ENCODE measurements at regions not wholly inside any gene's neighbourhood (a gene's known extent, or its start where the extent isn't known, plus 50 kb on each side); places are given as distances from the start of the nearest gene placed in this dataset.

DNA sequence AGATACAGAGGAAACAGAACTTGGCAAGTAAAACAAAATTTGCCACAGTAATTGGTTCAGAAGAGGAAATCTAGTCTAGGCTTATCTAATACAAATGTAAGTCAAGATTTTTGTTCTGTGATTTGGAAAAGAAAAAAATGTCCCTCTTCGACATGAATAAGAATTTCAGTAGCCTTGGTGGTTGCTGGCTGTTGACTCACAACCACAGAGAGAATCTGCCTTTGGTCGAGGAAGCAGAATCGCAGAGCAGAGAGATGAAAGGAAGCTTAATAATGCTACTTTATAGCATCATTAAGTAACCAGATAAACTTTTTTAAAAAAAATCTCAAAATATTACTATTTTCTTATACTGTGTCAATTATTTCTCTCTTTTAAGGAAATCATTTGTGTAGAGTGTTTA, 1096.6 kb downstream of the FLRT2 start:
- no peak for DNase-seq (ENCODE audit: low read depth)

DNA sequence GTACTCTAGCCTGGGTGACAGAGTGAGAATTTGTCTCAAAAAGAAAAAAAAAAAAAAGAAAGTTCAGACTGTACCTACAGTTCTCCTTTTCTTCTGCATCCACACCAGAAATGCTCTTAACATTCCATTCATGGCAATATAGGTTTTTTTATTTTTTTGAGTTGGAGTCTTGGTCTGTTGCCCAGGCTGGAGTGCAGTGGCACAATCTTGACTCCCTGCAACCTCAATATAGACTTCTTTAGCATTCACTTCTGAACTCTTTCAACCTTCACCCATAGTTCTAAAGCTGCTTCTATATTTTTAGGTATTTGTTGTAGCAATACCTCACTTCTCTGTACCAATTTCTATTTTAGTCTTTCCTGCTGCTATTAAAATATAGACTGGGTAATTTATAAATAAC, 1095.7 kb downstream of the FLRT2 start:
- no peak for DNase-seq (ENCODE audit: low read depth)

DNA sequence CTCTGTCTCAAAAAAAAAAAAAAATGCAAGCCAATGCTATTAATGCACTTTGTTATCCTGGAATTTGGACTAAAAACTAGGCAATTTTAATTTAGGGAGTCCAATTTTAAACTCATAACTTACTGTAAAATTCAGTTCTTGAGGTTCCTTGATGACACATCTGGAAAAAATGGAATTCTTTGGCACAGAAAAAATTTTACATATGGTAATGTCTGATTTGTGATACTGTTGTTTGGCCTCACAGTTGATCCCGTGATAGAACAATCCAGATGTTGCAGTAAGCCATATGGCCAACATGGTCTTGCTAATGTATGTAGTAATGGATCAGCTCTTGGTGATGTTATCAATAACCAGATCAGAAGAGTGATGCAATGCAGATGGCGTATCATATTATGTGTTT, 1089.8 kb downstream of the FLRT2 start:
- DNase-seq (ENCODE audit: low read depth) = no peak

DNA sequence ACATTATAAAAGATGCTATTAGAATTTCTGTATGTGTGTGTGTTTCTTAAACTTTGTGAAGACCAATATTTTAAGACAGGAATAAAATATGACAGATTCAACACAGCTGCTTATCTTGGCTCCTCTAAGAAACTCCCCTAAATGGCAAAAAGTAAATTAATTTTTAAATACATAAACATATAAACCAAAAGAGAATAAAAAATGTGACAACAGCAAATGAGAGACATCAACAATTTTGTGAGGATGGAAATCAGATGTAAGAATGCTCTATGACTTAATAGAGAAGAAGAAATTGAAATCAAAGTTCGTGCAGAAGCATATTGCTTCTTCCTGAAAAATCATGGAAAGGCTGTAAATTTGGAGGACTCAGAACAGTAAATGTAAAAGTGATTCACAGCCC, 1083.8 kb downstream of the FLRT2 start:
- DNase-seq (ENCODE audit: low read depth) = no peak

DNA sequence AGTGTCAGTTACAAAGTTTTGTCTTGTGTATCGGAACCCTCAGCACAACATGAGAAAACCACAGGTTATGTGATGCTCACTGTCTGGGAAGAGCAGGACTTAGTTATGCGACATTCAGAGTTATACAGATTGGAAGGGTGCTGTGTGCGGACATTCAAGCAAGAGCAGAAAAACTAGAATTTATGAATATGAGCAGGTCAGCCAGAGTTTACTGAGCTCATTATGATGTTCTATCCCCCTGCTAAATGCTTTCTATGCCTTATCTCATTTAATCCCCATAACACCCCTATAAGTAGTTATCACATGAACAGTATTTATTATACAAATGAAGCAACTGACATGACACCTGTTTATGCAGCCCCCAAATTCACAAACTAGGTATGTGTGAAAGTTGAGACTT, 1083.2 kb downstream of the FLRT2 start:
- DNase-seq (ENCODE audit: low read depth) = no peak

DNA sequence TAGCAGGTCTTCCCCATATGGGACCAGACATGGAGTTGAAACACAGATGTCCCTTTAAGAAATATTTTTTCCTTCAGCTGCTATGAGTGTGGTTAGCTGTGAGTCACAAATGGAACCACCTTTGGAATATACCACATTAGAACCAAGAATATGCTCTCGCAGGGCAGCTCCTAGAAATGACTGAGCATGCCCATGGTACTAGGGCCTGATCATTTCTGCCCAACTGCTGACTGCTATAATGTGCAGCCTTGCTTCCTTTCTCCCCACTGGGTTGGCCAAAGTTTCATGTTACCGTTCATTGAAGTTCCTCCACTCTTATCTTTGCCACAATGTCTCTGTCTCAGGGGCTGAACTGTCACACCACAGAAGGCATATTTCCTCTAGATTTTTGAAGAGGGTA, 1074.6 kb downstream of the FLRT2 start:
- DNase-seq (ENCODE audit: low read depth) = peak; percentile 6

DNA sequence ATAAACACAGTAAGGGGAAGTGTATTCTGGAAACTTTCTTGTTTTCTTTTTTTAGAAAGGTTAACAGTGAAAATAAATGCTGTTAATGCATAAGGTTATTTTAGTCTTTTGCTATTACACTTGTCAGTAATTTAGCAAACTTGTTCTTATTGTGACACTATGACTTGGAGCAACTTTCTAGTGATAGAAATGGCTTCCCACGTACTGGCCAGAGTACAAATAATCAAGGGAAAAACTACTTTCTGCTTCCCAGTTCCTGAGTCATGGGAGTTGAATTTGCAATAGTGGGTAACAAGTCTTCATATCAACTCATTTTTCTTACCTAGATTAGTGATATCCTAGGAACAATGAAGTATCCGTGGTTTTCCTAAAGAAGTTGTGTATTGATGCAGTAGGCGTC, 1072.3 kb downstream of the FLRT2 start:
- no peak for DNase-seq (ENCODE audit: low read depth)

DNA sequence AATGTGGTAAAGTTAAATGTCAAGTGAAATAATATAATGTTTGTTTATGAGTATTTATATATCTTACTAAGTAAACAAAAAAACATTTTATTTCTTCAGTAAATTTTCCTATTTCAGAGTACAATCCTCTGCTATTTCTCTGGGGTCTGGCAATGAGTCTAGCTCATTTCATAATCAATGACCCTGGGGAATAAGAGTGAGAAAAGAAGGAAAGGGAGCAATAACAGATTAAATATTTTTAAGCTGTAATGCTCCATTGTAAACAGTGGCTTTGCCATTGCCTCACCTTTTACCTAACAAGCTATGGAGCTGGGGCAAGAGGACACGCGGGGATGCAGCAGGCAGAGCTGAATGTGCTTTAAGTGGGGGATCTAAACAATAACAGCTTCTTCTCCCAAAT, 1071.9 kb downstream of the FLRT2 start:
- DNase-seq (ENCODE audit: low read depth) = no peak

DNA sequence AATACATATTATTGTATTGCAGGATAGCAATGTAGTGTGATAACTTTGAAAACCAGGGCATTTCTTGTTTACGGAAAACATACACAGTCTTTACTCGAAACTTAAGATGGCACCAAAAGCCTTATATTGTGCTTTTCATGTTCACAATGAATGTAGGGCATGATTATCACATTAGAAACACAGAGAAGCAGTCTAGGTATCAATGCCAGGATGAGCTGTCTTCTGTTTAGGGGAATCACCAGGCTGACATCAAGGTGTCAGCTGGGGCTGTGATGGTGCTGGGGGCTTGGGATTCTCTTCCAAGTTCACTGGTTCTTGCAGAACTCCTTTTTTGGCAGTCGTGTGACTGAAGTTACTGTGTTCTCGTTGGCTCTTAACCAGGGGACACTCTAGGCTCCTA, 1067.3 kb downstream of the FLRT2 start:
- DNase-seq (ENCODE audit: low read depth) = no peak

DNA sequence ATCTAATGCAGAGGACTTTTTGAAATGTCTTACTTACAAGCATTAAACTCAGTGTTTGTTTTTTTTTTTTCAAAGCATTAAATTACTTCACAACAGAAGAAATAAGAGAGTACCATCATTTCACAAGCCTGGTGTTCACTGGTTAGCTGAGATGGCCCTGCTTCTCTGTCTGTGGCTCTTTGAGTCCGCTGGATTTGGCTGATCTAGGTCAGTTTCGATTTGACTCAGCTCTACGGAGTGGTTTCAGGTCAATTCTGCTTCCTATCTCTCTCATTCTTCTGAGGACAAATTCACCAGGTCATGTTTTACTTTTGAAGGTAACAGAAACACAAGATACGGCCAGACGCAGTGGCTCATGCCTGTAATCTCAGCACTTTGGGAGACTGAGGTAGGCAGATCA, 1066.1 kb downstream of the FLRT2 start:
- no peak for DNase-seq (ENCODE audit: low read depth)

DNA sequence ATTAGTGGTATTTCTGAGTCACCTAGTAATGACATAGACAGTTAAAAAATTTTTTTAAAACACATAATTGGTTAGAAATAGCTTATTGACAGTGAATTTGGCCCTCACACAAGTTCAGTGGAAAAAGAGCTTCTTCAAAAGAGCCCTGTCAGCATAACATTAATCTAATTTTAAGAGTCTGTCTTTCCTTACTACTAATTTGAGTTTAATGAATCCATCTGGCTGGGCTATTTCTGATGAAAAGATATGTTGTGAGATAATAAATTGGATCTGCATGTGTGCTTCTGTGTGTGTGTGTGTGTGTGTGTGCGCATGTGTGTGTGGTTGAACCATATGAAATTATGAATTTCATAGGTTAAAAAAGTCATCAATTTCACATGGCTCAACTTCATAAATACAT, 1045.2 kb downstream of the FLRT2 start:
- no peak for DNase-seq (ENCODE audit: low read depth)

DNA sequence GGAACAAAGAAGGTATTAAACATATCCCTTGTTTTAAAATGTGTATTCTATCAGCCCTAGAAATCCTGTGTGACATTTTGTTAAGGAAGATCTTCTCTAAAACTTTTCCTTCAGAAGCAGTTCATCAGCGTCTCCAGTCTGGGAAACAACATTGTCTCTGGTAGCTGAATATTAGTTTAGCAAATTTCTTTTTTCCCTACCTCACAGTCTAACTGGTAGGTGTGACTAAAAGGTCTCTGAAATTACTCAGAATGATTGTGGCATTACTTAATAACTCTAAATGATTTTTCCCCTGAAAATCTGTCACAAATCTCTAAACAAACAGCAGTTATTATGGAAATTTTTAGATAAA, 1044.8 kb downstream of the FLRT2 start:
- DNase-seq (ENCODE audit: low read depth) = no peak

DNA sequence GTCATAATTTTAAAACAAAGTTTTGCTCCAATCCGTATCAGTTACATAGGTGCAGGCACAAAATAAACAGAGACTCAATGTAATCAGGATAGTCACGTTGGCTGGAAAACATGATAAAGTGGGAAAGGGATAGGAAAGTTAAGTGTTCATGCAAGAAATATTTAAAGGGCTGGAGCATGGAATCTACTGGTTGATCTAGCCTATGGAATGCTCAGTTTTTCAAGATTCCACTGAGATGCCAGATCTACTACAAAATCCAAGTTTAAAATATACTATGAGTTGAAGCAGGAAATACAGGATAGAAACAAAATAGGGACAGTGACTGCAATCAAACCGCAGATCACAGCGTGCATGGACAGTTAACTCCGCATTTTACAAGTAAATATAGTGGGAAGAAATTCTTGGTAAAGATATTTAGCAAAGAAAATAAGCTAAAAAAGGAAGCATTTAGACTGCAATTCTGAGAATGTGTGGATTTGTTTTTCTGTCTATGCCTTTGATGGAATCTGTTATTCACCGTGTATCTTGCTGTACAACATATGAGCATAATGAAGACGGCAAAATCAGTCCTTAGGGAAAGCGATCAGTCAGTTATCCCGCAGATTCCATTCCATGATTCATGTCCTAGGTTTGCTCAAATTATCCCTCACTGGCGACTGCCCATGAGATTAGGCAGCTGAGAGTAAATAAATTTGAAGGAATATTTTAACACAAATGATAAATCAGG, 1044.3 kb downstream of the FLRT2 start:
- no peak for DNase-seq (ENCODE audit: low read depth)

DNA sequence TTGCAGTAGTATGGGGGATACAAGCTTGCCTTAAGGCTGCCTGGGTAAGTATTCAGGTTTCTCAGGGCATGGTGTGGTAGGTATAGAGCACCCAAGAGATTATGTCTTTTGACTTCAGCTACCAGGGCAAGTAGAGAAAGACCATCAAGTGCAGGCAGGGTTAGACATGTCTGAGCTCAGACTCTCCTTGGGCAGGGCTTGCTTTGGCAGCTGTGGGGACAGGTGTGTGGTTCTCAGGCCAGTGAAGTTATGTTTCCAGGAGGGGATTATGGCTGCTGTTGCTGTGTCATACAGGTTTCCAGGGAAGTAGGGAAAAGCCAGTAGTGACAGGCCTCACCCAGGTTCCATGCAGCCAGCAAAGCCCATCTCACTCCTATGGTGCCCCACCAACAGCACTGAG, 1040.4 kb downstream of the FLRT2 start:
- DNase-seq (ENCODE audit: low read depth) = no peak

DNA sequence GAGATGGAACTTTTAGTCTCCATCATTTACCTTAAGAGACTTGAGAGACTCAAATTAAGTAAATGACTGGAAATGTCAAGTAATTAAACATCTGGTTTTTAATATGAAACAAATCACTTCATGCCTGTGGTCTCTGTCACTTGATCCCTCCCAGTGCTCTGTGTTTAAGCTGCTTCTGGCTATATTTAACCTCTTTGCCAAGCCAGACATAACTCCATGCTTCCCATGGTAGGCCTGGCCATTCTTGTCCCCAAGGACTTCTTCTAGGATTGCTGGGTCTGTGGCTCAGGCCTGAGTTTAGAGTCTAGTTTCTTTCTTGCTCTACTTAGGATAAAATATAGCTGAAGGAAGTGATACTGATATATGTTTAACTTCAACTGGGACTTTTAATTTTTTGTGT, 1013.6 kb downstream of the FLRT2 start:
- DNase-seq (ENCODE audit: low read depth) = no peak

DNA sequence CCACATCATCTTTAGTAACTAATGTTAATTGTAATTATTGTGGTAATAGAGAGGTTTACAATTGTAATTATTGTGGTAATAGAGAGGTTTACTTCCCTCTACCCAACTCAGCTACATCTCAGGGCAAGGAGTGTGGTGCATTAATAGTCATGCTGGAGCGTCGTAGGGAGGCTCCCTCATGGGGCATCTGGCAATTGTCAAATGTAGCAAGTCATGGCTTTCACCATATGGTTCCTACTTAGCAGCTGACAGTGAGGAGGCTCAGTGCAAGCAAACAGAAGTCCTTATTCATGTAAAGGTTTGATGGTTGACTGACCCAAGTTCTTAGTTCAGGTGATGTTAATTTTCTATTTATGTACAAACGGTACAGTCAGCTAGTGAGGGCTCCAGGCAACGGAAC, 1012.0 kb downstream of the FLRT2 start:
- no peak for DNase-seq (ENCODE audit: low read depth)

DNA sequence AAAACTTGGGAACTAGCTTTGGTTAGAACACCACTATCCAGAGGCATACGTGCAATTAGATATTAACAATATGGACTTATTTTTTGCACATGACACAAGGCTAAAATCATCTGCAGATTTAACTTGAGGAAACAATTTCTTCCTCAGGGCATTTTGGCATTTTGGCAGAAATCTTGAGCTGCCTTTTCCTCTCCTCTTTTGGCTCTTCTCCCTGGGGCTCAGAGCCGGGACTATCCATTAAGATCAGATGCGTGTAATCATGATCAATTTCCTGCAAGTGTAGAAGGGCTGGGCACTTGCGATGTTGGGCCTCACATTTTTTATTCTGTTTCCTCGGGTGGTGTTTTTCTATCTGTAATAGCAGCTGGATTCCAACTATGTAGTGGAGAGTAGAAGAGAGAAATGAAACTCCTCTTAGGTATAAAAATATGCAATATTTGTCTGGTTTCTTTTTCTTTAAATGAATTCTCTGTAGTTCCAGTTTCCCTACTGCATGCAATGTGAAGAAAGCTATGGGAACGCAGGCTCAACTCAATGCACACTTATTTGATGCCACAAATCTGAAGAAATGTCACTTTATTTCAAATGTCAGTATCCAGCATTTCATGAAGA, 1010.8 kb downstream of the FLRT2 start:
- no peak for DNase-seq (ENCODE audit: low read depth)

DNA sequence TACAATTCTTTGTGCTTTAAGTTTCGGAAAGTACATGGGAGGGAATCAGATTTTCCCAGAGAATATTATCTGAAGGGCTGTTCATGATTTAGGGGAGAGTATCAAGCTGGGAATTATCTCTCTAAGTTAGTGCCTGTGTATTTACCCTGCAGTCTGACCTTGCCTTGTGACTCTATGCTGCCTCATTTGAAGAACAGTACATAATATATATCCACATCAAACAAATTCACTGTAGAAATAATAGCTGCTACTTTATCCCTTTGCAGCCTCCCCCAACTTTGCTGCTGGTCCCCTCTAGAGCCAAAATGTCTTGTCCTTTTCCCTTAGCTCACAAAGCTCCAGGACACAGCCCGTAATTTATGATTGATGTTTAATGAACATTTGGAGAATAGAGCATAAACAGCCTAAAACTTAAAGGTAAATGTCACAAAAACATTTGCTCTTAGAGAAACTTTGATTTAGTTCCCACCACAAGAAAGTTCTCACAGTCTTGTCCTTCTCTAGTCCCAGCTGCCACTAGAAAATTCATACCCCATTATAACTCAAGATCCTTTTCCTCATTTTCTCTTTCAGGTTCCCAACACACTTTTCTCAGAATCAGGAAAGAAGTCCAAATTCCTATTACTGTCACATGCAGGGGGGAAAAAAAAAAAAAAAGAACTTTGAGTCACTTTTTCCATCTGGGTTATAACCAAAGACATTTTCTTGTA, 1009.6 kb downstream of the FLRT2 start:
- no peak for DNase-seq (ENCODE audit: low read depth)

DNA sequence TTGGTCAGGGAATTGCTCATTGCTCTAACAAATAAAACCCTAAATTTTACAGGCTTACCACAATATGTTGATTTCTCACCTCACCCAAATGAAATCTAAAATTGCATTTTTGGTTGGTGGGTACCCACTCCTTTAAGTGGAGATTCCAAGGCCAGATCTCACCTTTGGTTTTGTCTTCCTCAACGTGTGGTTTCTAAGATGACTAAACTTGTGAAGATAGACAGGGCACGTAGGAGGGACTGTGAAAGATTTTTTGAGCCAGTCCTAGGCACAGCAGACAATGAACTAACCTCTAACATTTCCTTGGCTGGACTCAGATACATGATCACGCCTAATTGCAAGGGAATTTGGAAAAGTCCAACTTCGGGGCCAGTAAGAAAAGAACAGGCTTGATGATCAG, 1003.9 kb downstream of the FLRT2 start:
- no peak for DNase-seq (ENCODE audit: low read depth)

DNA sequence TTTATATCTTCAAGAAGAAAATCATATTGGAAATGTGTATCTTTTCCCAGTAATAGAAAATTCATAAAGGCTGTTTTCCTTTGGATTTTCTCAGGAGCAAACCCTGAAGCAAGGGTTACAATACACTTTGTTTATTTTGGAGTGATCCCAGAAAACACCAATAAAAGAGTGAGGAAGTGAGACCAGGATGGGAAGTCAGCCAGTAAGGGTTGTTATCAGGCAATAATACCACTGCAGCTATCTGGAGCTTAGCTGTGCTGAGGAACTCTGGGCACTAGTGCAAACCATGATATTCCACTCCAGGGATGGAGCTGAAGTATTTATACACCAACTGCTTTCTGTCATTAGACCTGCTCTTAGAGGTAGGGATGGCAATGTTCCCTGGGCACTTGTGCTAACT, 1002.3 kb downstream of the FLRT2 start:
- DNase-seq (ENCODE audit: low read depth) = peak; percentile 69

DNA sequence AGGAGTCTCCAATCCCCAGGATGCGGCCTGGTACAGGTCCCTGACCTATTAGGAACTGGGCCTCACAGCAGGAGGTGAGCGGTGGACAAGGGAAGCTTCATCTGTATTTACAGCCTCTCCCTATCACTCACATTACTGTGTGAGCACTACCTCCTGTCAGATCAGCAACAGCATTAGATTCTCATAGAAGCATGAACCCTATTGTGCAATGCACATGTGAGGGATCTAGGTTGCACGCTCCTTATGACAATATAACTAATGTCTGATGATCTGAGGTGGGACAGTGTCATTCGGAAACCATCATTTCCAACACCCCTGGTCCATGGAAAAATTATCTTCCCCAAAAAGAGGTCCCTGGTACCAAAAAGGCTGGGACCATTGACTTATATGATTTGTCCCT, 1000.5 kb downstream of the FLRT2 start:
- no peak for DNase-seq (ENCODE audit: low read depth)

DNA sequence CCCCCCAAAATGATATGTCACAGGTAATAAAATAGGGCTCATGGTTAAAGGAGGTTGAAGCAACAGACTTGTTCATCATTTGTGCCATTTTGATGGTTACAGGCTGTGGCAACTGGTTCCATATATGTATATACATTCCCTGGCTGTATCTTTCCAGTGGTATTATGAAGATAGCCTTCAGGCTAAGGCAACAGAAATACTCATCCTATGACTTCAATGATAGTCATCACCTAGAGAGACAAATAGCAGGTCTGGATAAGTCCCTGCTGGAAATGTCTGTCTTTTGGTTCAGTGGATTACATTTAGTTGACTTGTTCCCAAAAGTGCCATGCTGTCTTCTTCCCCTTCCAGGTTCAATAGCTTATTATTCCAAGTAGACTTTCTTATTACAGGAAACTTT, 997.4 kb downstream of the FLRT2 start:
- no peak for DNase-seq (ENCODE audit: low read depth)

DNA sequence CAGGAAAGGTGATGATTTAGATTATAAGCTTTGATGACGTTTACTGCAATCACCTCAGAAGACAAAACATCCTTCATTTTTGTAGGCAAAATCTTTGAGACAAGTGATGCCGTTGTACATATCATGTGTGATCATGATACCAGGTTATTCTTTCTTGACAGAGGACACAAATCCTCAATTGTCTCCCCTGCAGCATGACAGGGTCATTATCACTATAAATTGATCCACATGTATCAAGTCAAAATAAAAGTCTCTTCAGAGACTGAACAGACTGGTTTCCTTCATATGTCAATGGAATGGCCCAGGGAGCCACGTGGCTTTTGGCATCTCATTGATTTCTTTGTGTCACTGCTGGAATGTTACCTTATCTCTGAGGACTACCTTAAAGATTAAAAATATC, 995.7 kb downstream of the FLRT2 start:
- DNase-seq (ENCODE audit: low read depth) = no peak

DNA sequence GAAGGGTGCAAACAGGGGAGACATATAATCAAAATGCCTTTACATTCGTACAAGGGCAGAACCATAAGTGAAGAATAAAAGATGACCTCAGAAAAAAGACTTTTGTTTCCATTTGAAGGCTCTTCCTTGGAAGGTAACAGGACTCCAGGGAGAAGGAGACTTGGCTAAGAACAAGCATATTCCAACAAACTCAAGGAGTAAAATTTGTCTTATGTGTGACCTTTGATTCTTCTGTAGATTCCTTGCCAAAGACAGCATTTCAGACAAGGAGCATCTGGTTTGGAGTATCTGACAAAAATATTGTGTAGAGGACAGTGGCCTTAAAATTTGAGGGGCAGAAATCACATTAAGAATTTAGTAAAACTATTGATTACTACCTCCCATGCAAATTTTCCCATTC, 991.9 kb downstream of the FLRT2 start:
- no peak for DNase-seq (ENCODE audit: low read depth)

Measured in renal cortical epithelial cell (primary cell).